ENCODE measurements at regions not wholly inside any gene's neighbourhood (a gene's known extent, or its start where the extent isn't known, plus 50 kb on each side); places are given as distances from the start of the nearest gene placed in this dataset.
A peak's percentile ranks its signal among the peaks of the same experiment; 100 is the strongest.

DNA sequence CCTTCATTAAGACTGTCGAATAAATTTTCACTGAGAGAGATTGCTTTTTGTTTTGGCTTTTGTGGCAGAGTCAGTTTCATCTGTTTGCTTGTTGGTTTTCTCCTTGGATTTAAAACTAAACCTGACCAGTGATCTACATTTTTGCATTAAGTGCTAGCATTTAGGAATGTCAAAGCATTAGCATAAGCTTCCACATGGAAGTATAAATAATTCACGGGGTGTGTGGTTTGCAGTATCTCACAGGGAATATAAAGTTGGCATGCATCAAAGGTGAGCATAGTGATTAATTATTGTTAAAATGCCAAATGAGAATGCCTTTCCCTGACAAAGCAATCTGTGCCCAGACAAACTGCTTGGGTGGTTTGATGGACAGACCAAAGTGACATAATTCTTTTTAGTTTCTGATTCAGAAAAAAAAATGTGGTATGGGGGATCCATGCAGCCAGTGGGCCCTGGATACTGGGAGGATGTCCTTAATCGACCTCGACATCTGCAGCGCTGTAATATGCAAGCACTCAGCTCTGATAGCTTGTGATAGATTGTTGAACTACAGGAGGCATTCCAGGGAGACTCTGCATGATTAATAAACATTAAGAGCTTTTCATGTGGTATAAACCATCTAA lies 339.3 kb upstream of the POM121L12 start:
- peak; percentile 62 for DNase-seq (ENCODE audit: low spot score)

DNA sequence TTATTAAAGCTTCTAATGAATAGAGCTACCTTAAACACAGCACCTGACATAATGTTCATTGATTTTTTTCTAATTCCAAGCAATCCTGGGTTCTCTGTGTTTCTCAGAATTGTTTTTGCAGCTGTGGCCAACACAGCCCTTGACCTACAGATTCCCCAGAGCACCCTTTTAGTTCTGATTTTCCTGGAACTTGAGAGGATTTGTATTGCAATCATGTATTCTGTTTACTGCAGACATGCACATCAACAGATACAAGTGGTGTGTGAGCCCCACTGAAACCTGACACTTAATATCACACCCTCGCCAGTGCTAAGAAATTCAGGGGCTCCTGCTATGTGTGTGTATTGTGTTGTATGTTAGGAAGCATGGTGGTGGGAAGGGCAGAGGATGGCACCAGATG lies 344.2 kb upstream of the POM121L12 start:
- no peak for DNase-seq (ENCODE audit: low spot score)

DNA sequence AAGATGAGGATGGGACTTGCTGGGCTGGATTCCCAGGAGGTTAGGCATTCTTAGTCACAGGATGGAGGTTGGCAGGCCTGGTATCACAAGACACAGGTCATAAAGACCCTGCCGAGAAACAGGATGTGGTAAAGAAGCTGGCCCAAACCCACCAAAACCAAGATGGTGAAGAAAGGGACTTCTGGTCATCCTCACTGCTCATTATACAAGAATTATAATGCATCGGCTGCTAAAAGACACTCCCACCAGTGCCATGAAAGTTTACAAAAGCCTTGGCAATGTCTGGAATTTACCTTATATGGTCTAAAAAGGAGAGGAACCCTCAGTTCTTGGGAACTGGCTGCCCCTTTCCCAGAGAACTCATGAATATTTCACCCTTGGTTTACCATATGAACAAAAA lies 345.5 kb upstream of the POM121L12 start:
- no peak for DNase-seq (ENCODE audit: low spot score)

GRCh38 chr7:52685333-52685732 lies 350.1 kb upstream of the POM121L12 start:
- no peak for DNase-seq (ENCODE audit: low spot score)

- no peak for DNase-seq (ENCODE audit: low spot score)
These were observed 351.0 kb upstream of the POM121L12 start for GRCh38 chr7:52684388-52684787.

- no peak for DNase-seq (ENCODE audit: low spot score)
These were observed 352.4 kb upstream of the POM121L12 start for GRCh38 chr7:52682993-52683392.

DNA sequence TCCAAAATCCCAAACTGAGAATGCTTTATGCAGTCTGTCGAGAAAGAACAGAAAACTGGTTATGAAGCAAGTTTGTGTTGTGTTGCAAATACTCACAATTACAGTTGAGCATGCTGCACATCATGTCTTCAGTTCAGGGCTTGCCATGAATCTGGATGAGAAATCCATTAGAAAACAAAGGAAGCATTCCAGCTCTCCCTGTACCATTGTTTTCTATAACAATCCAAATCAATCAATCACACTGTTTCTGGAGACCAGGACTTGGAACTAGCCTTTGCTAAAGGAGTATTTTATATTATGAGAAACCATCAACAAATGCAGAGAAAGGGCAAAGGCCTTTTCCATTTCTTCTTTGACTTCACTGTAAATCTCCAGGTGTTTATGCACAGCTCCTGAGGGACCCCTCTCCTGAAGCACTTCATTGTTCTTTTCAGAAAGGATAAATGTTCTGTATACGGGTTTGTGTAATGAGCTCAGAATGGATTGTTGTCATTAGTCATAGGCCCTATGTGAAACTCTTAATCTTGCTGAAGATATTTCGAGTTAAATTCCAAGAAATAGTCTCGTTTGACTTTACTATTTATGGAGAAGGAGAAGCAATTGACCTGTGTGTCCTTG lies 364.7 kb upstream of the POM121L12 start:
- DNase-seq (ENCODE audit: low spot score), result no peak

DNA sequence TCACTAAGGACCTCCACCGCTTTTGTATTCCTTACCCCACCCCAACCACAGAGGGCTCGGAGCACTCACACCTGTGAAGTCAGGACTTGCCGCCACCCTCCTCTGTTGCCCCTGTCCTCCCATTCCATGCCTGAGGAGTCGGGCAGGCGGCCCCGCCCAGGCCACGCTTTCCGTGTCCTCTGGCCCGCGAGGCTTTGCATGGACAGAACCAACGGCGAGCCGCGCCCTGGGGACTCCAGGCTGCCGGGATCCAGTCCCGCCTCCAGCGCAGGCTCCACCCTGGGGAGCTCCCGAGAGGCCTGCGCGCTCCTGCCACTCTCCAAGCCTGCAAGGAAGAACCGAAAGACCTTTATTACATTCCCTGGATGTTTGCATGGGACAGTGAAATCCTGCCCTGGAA lies 366.4 kb upstream of the POM121L12 start:
- DNase-seq (ENCODE audit: low spot score), result no peak

DNA sequence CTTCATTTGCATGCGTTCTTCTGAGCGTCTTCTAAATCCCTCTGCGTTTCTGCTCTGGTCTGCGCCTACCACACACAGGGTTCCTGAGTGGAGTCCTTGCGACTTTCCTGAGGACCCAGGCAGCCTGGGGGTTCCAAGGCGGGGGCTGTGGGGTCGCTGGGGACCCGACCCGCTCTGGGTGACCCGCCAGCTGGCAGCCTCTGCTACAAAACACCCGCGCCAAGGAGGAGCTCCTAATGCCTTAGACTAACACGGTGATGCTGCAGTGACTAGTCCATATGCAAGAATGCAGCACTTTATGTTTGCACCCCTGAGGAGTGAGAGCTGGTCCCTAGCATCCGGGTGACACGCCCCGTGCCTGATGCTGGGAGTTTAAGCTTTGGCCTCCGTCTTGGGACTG lies 367.0 kb upstream of the POM121L12 start:
- no peak for DNase-seq (ENCODE audit: low spot score)

DNA sequence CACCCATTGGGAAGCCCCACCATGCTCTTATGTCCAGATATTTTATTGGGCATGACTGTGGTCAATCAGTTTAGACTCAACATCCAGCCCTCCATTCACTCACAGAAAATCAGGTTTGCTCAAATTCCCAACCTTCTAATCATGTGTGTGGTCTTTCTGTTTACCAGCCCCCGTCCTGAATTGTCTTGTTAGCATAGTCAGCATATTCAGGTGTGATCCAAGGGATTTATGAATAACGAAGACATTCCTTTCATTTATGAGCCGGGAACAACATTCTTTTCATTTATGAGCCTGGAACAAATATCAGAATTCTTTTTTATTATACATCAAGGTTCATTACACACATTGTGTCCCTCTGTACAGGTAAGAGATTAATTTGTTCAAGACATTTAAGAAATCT lies 376.3 kb upstream of the POM121L12 start:
- DNase-seq (ENCODE audit: low spot score), result no peak

DNA sequence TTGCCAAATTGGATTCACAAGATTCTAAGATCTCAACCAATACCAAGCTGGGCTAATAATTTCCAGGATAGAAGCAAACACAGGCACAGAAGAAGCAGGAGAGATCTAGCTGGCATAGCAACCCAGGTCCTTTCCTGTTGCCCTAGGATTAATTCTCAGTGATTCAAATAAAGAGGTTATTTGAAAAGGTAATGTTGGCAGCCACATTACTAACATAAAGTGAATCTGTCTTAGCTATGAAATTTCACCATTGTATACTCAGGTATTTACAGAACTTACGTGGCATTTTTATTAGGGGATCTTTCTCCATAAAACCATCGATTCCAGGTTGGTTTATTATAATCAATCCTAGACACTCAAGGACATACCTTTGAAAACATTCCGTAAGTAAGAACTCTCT lies 379.3 kb upstream of the POM121L12 start:
- no peak for DNase-seq (ENCODE audit: low spot score)

DNA sequence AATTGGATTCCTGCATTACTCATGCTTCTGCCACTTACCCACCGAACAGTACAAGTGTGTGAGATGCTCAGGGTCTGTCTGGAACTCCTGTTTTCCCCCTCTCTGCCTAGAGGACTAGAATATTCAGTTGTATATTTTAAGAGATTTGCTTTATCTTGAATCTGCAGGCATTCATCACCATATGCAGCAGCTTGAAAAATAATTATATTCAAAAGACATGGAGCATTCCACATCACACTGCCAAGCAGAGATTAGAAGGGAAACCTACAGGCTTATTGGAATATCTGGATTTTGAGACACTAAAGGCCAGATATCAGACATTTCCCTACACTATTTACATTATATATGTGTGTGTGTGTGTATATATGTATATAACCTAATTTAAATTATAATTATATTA lies 382.8 kb upstream of the POM121L12 start:
- DNase-seq (ENCODE audit: low spot score), result no peak

DNA sequence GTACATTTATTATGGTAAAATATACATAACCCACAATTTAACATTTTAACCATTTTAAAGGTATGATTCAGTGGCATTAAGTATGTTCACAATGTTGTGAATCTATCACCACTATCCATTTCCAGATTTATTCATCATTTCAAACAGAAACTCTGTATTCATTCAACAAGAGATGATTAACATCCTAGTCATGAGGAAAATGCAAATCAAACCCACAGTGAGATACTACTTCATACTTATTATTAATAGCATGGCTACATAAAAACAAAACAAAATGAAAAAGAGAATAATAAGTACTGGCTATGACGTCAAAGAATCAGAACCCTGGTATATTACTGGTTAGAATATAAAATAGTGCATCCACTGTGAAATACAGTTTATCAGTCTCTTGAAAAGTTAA lies 386.6 kb upstream of the POM121L12 start:
- no peak for DNase-seq (ENCODE audit: low spot score)

- DNase-seq (ENCODE audit: low spot score), result no peak
These were observed 388.4 kb upstream of the POM121L12 start for GRCh38 chr7:52647046-52647445.

DNA sequence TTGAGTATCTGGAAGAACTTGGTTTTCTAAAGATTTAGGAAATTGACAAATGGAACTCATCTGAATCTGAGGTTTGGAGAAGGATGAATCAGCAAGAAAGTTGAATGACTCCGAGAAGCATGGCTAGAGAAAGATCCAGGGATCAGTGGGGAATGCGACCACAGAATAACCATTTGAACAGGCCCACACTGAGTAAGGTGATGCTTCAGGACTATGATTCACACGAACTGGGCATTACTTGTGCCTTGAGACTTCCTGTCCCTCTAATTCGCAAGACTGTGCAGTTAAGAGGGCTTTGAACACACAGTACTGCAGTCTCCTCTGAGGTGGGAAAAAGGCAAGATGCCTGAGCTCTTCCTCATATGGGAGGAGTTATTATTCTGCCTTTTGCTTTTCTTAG lies 395.5 kb upstream of the POM121L12 start:
- DNase-seq (ENCODE audit: low spot score), result no peak

GRCh38 chr7:52639126-52639525 lies 396.3 kb upstream of the POM121L12 start:
- DNase-seq (ENCODE audit: low spot score), result no peak

DNA sequence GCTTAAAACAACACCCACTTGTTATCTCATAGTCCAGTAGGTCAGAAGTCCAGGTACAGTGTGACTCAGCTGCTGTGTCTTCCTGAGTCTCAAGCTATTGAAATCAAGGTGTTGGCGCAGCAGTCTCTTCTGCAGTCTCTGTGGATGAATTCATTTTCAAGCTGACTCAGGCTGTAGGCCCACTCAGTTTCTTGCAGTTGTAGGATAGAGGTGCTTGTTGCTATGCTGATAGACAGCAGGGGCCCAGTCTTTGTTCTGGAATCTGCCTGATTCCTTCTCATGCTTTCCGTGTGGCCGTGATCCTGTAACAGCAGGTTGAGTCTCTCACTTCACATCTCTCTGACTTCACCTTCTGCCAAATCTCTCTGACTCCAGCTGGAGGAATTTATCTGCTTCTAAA lies 400.4 kb upstream of the POM121L12 start:
- peak; percentile 36 for DNase-seq (ENCODE audit: low spot score)

- no peak for DNase-seq (ENCODE audit: low spot score)
These were observed 414.6 kb upstream of the POM121L12 start for GRCh38 chr7:52620849-52621248.

DNA sequence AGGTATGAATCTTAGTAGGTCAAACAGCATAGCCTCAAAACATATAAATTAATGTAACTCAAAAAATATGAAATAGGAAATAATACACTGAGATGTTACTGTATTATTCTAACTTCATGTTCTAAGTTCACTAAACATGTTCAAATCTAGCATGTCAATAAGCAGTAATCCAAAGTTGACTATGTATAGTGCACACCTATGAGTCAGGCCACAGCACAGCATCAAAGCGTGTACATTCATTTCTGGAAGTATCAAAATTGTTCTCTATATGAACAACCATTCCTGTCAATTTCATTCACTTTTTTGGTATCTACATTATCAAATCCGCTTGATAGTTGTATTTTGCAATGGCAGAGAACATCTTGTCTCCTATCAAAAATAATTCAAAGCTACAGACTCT lies 418.9 kb upstream of the POM121L12 start:
- no peak for DNase-seq (ENCODE audit: low spot score)

- no peak for DNase-seq (ENCODE audit: low spot score)
These were observed 420.3 kb upstream of the POM121L12 start for GRCh38 chr7:52615021-52615695.

DNA sequence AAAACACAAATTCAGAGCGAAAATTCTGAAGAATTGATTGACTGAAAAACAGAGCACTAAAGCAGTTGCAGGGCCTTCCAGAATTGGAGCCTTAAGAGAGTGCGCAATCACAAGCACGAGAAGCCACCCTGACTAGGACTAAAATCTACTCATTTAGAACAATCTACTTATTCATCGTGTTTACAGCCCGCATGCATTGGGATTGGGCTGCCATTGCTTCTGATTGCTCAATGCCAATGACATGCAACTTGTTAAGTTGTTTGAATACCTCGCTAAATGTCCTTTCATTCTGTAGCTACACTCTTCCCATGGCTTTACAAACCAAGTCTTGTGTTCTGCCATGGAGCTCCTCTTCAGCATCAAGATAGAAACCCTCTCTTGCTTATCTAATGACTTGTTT lies 425.9 kb upstream of the POM121L12 start:
- no peak for DNase-seq (ENCODE audit: low spot score)

DNA sequence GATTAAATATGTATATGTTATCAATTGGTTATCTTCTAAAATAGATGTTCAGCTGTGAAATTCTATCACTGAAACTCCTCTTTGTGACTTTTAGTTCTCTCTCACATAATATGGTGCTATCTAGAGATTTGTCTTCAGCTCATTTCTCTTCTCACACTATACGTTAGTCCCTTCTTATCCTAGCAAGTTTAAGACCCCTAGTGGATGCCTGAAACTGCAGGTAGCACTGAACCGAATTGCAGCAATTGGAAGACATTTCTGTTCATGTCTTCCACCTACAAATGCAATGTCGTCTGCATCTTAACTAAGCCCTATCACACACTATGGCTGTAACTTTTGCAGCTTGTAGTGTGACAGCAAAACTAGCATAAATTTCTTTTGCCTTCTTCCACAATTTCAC lies 442.7 kb upstream of the POM121L12 start:
- no peak for DNase-seq (ENCODE audit: low spot score)

- peak; percentile 67 for DNase-seq (ENCODE audit: low spot score)
These were observed 448.7 kb upstream of the POM121L12 start for GRCh38 chr7:52586704-52587103.

DNA sequence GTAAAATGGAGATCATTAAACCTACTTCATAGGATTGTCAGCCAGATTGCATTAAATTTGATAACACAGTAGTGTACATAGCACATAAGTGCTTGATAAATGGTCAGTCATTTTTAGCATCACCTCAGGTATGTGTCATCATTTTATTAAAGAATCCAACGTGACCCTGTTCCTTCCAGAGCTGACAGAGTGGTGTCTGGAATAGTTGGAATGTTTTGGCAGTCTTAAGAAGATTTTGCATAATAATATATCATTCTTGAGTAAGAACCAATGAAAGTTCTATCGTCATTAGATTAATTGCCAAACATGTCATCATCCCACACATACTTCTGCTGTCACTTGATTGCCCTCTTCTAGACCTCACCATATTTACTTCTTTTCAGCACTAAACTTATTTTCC lies 451.4 kb upstream of the POM121L12 start:
- no peak for DNase-seq (ENCODE audit: low spot score)

Data from D341Med (cell line).